GM21381 (cell line): ENCODE measurements at regions not wholly inside any gene's neighbourhood (a gene's known extent, or its start where the extent isn't known, plus 50 kb on each side); places are given as distances from the start of the nearest gene placed in this dataset.

ENCODE experiments used
- ATAC-seq: cut with Tn5 transposase; IDR thresholded peaks from one replicate; pipeline ENCODE4 v1.9.1; 2021; ENCODE audit warnings: mild to moderate bottlenecking, moderate library complexity; ENCODE audit not compliant: unreplicated experiment

- no peak for ATAC-seq
Measured at GRCh38 chr1:29675481-29676263, 439.4 kb downstream of the PTPRU start.

DNA sequence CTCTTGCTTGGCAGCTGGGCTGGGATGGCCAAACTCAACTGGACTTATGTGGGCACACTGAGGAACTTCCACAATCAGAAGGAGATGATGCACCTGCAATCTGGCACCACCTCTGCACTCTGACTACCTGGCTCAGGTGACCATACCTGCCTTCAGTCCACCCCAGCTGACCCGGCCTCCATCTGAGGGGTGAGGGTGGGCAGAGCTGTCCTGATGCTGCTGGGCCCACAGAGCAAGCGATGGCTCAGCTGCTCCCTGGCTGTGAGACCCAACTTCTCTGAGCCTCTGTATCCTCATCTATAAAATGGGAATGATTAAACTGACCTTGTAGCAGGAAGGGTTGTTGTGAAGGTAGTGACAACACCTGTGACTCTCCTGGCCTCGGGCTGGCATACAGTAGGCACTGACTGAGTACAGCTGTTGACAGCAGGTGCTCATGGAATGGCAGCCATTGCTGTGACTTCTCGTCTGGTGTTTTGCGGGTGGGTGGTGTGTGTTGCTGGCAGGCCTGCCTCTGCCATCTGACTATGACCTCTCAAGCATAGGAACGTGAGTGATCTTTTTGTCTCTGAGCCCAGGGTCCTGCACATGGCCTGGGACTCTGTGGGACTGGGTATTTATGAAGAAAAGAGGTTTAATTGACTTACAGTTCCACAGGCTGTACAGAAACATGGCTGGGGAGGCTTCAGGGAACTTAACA is 438.5 kb downstream of the PTPRU start:
- no peak for ATAC-seq

DNA sequence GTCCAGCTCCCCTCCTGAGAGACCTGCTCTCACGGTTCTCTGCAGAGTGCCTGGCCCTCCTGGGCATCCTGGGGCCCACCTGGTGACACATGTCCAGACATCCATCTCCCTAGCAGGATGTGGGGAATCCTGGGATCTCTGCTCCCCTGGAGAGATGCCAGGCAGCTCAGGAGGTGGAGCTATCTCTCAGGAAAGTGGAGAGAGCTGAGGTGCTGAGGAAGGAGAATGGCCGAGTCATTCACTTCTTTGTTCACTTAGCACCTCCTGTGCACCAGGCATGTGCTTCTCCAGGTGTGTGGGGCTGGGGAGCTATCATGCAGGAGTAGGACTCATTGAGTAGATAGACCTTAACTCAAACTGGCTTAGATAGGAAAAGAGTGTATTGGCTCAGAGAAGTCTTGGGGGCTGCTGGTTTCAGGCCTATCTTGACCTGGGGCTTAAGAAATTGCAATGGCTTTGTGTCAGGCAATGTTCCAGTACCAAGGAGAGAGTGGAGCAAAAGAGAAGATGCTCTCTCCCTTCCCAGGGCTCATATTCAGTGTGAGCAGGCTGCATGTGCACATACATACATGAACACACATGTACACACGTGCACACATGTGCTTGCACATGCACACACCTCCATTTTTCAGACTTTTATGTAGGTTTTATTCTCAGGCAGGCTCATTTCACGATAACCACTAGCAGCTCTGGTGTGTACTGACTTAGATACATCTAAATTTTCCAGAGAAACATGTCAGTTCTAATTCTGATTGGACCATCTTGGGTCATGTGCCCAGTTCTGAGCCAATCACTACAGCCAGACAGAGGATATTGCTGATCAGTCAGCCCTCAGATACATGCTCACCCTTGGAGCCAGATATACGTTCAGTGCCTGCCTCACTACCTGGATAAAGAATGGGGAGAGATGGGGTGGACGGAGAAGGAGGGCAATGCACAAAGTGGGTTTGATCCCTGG is 437.6 kb downstream of the PTPRU start:
- no peak for ATAC-seq

GRCh38 chr1:29673228-29673500 is 436.8 kb downstream of the PTPRU start:
- ATAC-seq = no peak

DNA sequence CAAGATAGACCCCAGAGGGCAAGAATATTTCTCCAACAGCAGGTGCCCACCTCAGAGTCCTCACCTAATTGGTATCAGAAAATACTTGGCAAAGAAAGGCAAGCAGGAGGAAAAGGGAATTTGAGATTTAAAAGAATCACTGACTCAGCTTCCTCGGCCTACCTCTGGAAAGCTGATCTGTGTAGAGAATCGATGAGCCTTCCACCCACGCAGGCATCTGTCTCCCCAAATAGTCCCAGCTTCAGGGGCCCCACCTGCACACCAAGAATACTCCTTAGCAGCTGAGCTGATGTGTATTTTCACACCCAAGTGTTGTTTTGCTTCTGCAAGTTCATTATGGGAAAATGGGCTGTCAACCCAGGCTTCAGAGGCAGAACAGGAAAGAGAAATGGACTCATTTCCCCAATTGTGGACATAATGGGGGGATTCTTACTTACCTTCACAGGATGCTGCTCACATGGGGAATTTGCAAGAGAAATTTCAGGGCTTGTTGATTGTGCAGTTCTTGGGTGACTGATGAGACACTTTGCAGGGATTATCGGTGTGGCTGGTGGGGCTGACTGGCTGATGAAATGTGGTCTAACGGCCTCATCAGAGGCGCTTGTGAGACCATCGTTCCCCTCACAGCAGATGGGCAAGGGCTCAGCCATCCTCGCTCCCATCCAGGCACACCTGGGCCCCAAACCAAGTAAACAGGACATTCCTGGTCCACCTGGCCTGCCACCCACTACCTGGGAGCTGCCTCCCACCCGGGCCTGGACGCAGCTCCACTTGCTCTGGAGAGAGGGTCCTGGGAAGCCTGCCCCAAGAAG is 436.3 kb downstream of the PTPRU start:
- no peak for ATAC-seq

DNA sequence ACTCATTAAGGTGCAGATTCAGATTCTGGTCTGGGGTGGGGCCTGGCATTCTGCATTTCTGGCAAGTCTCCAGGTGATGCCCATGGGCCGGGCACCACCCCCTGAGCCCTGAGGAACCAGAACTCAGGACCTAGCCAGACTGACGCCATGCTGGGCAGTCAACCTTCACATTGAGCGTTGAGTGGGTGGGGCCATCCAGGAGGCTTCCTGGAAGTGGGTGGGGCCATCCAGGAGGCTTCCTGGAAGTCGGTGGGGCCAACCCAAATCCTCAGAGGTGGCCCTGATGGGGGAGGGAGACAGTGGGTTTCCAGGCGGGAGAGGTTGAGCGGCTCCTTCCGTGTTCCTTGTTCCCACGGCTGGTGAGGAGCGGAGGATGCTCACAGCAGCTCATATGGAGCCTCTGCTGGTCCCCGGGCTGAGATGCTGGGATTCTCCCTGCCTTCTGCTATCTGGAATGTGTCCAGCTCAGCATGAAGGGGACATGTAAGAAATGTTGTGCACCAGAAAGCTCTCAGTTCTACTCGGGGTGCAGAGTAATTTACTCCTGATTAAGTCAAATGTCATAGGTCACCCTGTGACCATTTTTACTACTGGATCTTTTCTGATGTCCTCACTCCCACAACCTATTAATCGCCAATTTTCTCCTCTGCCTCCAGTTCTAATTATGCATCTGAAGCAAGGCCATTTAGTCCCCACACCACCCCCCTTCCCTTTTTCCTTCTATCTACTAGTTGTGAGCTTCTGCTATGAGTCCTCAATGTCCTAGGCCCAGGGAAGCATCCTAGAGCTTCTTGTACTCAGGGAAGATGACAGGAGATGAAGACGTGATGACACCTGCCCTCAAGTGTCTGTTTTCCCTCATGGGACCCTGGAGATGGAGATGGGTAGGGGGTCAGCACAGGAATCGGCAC is 435.4 kb downstream of the PTPRU start:
- no peak for ATAC-seq

DNA sequence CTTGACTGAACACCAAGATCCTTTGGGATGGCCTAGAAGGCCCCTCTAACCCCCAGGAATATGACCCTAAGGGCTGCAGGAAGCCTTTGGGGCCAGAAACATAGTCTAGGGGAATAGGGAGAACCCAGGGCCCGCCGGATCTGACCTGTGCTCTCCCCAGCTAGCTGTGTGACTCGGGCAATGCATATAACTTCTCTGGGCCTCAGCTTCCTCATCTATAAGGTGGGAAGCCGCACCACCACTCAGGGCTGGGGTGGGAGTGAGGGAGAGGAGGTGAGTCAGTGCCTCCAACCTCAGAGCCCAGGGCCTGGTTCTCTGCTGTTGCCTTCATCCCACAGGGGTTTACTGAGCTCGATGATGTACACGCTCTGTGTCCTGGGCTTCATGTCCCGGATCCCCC is 434.4 kb downstream of the PTPRU start:
- no peak for ATAC-seq

- no peak for ATAC-seq
Measured at GRCh38 chr1:29669912-29670311, 433.6 kb downstream of the PTPRU start.

DNA sequence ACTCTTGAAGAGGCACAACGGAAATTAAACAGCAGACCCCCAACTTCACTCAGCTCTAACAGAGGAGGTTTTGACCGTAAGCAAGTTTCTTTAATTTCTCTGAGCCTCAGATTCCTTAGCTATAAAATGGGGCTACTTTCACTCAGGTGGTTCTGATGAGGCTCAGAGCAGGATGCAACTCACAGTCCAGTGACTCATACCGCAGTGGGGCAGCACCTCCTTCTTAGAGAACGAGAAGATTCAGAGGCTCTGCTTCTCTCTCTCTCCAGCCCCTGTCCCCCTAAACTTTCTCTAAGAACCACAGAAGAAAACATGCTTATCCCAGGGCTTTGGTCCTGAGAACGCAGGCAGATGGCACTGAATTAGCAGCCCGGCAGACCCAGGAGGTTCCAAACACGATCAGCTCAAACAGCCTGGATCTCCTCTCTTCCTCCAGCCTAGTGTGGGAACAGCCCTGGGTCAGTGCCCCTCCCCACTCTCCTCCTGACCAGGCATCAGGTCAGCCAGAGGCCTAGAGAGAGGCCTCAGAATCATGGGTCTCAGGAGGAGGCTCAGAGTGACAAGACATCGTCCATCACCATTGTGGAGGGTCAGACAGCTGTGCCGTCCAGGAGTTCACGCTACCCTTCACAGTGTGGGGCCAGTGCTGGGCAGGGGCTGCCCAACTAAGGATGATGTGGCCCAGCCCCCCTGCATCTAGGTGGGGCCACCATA is 433.0 kb downstream of the PTPRU start:
- ATAC-seq = no peak

DNA sequence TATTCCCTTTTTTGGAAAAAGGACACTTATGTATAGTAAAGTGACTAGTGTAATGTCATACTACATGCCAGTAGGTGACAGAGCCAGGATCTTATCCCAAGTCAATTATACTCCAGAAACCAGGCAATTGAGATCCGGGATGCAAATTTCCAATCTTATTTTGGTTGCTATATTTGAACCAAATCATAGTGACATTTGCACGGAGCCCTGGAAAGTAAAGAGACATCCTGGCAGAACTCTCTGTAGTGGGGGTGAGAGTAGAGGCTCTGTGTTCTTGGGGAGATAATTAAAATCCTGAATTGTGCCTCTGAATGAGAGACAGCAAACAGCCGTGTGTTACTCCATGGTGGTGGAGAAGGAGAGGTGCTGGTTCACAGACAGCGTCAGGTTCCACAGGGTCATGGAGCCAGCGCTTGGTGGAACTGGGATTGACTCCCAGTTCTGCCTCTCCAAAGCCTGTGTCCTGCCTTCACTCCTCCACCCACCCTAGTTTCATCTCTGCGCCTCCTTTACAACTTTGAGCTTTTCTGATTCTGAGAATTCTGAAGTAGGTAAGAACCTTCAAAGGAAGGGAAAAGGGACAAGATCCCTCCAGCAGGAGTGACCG is 432.3 kb downstream of the PTPRU start:
- no peak for ATAC-seq

DNA sequence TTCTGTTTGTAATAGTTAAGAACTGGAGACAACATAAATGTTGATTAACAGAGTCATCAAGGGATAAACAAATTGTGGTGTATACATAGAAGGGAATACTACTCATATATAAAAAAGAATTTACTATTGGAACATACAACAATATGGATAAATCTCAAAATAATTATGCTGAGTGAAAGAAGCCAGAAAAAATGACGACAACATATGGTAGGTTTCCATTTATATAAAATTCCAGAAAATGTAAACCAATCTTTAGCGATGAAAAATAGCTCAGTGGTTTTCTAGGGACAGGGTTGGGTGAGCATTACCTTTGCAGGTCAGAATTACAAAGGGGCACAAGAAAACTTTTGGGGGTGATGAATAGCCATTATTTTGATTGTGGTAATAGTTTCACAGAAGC is 431.6 kb downstream of the PTPRU start:
- ATAC-seq = no peak

DNA sequence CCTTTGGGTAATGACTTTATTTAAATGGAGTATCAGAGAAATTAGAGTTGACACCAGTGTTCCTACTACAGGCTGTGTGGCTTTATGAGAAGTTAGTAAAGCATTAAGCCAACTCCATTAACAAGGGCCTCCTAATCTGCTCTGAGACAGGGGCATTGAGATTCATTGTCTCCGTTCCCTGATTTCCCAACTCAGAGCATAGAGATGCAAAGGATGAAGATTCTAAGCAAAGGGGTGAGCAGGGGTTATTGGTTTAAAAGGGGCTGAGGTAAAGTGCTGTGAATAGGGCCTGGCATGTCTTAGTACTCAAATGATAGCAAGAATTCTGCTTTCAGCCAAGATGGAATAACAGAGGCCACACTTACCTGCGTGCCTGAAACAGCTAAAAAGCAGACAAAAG is 428.4 kb downstream of the PTPRU start:
- no peak for ATAC-seq

DNA sequence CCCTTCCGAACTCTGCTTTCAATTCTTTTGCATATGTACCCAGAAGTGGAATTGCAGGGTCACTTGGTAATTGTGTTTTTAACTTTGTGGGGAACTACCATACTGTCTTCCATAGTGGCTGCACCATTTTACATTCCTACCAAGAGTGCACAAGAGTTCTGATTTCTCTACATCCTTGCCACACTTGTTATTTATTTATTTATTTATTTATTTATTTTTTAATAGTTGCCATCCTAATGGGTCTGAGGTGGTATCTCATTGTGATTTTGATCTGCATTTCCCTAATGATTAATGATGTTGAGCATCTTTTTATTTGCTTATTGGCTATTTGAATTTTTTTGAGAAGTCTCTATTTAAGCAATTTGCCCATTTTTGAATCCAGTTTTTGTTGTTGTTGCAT is 422.4 kb downstream of the PTPRU start:
- ATAC-seq = no peak

DNA sequence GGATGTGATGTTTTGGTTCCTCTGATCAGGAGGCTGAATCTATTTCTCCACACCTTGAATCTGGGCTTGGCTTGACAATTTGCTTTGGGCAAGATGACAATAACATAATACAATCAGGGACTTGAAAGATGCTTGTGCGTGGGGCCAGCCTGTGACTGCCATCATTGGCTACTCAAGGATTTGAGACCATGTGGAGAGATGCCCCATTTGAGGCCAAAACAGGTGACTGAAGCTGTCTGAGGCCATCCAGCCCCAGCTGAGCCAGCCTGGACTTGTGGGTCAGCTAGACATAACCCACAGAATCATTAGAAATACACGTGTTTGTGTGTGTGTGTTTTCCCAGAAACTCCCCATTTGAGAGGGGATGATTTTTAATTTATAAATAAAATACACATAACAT is 421.5 kb downstream of the PTPRU start:
- no peak for ATAC-seq

- no peak for ATAC-seq
Measured at GRCh38 chr1:29655945-29656850, 419.9 kb downstream of the PTPRU start.

DNA sequence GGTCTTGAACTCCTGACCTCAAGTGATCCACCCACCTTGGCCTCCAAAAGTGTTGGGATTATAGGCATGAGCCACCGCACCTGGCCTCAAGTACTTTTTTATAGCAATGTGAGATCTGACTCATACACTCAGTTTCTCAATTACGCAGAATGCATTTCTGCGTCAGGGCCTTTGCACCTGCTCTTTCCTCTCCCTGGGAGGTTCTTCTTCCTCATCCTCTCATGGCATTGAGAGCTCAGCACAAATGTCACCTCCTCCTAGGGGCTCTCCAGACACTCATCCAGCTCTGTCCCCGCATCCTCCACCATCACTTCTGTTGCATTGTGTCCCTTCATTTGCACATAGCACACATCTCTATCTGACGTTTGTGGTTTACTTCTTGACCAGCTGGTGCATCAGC is 418.8 kb downstream of the PTPRU start:
- ATAC-seq = no peak

DNA sequence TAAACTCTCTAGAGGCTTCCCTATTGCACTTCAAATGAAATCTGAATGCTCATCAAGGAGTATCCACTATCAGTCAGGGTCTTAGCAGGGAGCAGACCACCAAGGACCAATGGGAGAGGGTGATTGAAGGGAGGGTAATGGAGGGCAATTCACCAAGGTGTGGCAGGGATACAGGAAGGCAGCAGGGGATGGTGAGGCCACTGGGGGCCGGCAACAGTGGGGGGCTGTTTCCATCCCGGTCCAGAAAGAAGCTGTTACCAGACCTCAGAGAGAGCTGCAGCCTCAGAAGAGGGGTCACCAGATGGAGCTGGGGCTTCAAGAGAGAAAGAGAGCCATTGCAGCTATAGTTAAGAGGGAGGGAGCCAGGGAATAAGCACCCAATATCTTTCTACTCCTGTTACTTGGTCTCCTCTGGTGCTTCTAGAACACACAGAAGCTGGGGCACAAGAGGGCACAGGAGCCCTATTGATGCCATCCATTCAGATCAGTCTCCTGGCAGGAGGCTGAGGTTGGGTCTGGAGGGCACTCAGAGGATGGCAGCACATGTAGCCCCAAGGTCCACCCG is 417.6 kb downstream of the PTPRU start:
- ATAC-seq = no peak
